Muscle of back (tissue), 3 donors: ENCODE measurements at regions not wholly inside any gene's neighbourhood (a gene's known extent, or its start where the extent isn't known, plus 50 kb on each side); places are given as distances from the start of the nearest gene placed in this dataset.
"Not testable (repeated sequence)": the region's sequence is repeated elsewhere in the genome, so short reads cannot be mapped to it uniquely, and the experiment has no call there.

Experiments
- DNase-seq, 3 donors: peaks; one replicate each; pipeline versions ENCODE4 v3.0.0 to v3.0.0-alpha.2; 2013

- DNase-seq = peak; percentile 31 to 80 (median 56)
Observed at GRCh38 chr6:169406804-169407203, 153.2 kb upstream of the THBS2 start.

GRCh38 chr6:169406034-169406433, 152.4 kb upstream of the THBS2 start:
- DNase-seq = no peak

GRCh38 chr6:169404828-169405227, 151.2 kb upstream of the THBS2 start:
- no peak for DNase-seq

GRCh38 chr6:169398342-169399105, 144.9 kb upstream of the THBS2 start:
- no peak for DNase-seq

GRCh38 chr6:169397684-169398083, 144.0 kb upstream of the THBS2 start:
- no peak for DNase-seq

GRCh38 chr6:169396554-169397163, 143.0 kb upstream of the THBS2 start:
- DNase-seq = no peak

GRCh38 chr6:169396009-169396539, 142.4 kb upstream of the THBS2 start:
- not testable (repeated sequence) for DNase-seq

GRCh38 chr6:169395080-169395805, 141.6 kb upstream of the THBS2 start:
- DNase-seq = no peak

GRCh38 chr6:169393753-169394152, 140.1 kb upstream of the THBS2 start:
- no peak for DNase-seq

- no peak for DNase-seq
Observed at GRCh38 chr6:169391473-169392071, 137.9 kb upstream of the THBS2 start.

- peak in 1 of 3 donors; percentile 63 for DNase-seq
Observed at GRCh38 chr6:169388395-169389166, 134.9 kb upstream of the THBS2 start.

GRCh38 chr6:169387809-169388383, 134.2 kb upstream of the THBS2 start:
- no peak for DNase-seq

- DNase-seq = peak; percentile 68 to 83 (median 74)
Observed at GRCh38 chr6:169386411-169387057, 132.9 kb upstream of the THBS2 start.

GRCh38 chr6:169385237-169385880, 131.7 kb upstream of the THBS2 start:
- no peak for DNase-seq

- DNase-seq = no peak
Observed at GRCh38 chr6:169384291-169384690, 130.6 kb upstream of the THBS2 start.

GRCh38 chr6:169383265-169383664, 129.6 kb upstream of the THBS2 start:
- DNase-seq = no peak

- no peak for DNase-seq
Observed at GRCh38 chr6:169382735-169383134, 129.1 kb upstream of the THBS2 start.

- DNase-seq = no peak
Observed at GRCh38 chr6:169381988-169382387, 128.3 kb upstream of the THBS2 start.

- no peak for DNase-seq
Observed at GRCh38 chr6:169380493-169380892, 126.8 kb upstream of the THBS2 start.
